HG03196 (cell line): ENCODE measurements at regions not wholly inside any gene's neighbourhood (a gene's known extent, or its start where the extent isn't known, plus 50 kb on each side); places are given as distances from the start of the nearest gene placed in this dataset.
"Not testable (repeated sequence)": the region's sequence is repeated elsewhere in the genome, so short reads cannot be mapped to it uniquely, and the experiment has no call there.

Source experiments
- ATAC-seq: cut with Tn5 transposase; IDR thresholded peaks from one replicate; pipeline ENCODE4 v1.9.1; 2021; ENCODE audit not compliant: unreplicated experiment

- no peak for ATAC-seq
These were observed 461.9 kb upstream of the KLF6 start for GRCh38 chr10:4246881-4247358.

DNA sequence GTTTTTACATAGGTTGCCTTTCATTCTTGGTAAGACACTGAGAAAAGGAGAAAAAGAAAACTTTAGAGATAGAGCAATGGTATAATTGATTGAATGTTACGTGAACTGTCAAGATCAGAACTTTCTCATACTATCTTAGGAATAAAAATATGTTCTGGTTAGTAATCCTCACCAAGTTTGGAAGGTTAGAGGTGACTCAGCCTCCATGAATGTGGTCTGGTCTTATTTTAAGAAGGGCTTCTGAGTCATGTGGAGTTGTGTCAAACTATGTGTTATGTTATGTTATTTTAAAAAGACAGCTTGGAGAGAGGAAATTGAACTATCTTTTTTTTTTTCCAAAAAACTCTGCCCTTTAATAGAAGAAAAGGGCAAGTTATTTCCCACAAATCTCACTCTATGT, 458.6 kb upstream of the KLF6 start:
- ATAC-seq: no peak

- ATAC-seq: no peak
These were observed 458.2 kb upstream of the KLF6 start for GRCh38 chr10:4243169-4243568.

DNA sequence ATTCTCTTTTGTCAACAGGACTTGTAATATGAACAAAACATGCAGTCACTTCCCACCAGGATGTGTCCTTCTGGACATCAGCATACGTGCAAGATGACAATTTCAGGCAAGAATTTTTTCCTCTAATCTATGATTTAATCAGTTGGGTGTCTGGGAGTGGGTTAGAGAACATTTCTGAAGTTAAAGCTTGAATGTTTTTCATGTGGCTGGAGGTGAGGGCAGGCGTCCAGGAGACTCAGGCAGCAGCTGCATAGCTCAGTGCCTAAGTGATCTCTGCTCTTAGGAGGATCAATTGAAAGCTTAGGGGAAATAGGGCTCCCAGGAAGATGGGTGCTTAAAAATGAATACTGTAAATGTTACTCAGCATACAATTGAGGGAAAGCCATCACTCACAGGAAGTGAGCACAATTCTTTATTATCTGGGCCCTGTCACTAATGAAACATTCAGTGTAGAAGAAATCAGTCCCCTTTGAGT, 457.6 kb upstream of the KLF6 start:
- ATAC-seq: no peak

DNA sequence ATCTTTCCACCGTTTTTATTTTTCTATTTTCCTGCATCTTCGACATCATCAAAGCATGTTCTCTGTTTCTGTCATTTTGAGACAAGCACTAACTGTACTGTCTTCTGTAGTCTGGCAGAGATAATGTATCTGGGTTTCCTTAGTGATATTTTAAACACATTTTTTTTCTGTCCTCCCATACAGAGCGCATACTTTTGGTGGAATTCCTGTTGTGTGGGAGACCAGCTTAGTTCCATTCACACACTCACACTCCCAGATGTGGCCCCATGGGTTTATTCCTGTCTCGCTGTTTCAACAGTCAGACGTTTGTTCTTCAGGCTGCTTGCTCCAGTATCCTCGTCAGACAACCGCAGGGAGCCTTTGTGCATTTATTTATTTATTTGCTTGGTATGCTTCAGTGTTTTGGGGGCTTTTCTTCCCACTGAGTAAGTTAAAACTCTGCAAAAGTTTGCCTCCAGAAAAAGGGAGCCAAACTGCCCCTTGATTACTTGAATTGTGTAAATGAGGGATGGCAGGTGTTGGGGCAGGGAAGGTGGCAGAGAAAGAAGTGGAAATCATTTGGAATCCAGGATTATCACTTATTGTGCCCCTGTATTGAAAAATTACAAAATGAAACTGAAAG, 456.8 kb upstream of the KLF6 start:
- no peak for ATAC-seq

DNA sequence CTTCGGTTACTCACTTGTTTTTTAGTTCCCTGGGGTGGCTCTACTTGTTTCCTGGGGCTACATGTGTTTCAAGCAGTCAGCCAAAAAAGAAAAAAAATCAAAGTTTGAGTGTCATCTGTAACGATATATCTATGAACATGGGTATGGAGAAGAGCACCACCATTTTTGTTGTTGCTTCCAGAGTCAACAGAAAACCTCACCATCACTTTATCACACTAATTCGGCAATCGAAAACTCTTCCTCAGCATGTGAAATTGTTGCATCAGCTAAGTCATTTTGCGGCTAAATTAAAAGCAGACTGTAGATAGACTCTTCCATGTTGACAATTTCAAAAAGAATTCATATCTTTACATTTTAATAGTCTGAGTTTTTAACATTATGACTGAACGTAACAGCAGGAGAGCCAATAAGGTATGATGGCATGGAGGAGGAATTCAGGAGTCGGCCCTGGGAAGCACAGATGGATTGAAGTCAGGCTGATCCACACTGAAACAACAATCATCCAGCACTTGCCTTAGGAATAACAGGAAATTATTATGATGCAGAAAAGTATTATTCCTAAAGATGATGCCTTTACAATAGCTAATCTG, 455.7 kb upstream of the KLF6 start:
- no peak for ATAC-seq

GRCh38 chr10:4239186-4239585, 454.2 kb upstream of the KLF6 start:
- no peak for ATAC-seq

GRCh38 chr10:4236905-4237304, 451.9 kb upstream of the KLF6 start:
- ATAC-seq: not testable (repeated sequence)

DNA sequence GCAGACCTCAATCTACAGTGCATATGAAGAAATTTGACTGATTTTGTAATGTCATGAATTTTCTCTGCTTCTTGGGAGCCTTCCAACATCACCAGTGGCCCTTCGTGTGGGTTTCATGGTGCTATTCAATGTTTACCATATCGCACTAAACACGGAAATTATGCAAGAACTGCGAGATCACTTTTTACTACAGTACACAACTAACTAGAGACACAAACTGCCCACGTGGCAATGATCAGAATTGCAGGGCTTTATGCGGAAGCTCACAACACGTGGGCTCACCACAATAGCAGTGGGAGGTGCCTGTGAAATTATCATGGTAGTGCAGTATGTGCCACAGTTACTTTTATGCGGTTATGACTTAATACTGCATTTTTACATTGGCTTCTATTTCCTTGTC, 449.7 kb upstream of the KLF6 start:
- no peak for ATAC-seq

DNA sequence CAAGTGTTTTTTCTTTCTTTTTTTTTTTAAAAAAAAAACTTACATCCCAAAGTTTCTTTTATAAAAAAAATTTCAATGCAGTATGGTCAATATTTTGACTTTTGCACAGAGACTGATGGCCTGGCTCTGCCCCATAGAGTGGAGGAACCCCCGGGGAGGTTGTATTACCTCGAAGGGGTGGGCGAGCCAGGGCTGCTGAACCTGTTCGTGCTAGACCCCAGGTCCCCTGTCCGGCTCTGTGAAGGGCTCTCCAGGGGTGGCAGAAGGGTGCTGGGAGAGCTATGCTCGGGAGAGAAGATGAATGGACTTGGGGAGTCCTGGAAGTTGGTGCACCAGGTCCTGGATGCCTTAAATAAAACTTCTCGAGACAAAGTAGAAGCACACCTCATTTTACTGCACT, 446.4 kb upstream of the KLF6 start:
- no peak for ATAC-seq

- ATAC-seq: no peak
These were observed 445.0 kb upstream of the KLF6 start for GRCh38 chr10:4230036-4230435.

DNA sequence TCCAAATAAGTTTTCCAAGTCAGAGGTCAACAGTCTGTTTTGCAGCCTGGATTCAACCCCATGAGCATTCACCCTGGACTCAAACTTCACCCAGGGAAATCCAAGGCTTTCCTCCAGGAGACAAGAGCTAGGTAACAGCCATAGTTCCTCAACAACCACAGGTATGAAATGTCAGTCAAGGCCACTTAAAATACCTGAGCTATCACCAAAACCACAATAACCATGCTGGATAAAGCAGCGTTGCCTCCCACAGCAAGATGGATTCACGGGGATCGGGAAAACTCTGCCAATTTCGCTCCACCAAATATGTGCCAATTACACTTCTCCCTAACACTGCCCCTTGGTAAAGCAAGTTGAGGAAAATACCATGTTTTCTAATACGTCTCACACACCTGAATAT, 444.1 kb upstream of the KLF6 start:
- ATAC-seq: no peak

DNA sequence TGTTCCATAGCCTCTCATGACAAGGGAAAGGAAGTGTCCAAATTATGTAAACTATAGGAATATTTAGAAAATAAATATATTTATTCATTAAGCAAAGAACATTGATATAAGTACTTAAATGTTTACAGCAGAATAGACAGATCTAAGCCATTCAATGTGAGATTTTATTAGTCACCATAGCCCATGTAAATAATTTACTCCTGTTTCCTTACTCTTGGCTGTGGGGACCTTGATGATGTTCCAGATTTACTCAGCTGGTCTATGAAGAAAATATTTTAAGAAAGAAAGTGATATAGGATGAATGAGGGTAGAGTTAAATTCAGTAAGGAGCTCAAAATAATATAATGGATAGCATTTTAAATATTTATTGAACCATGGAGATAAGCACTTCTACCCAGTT, 442.6 kb upstream of the KLF6 start:
- no peak for ATAC-seq

DNA sequence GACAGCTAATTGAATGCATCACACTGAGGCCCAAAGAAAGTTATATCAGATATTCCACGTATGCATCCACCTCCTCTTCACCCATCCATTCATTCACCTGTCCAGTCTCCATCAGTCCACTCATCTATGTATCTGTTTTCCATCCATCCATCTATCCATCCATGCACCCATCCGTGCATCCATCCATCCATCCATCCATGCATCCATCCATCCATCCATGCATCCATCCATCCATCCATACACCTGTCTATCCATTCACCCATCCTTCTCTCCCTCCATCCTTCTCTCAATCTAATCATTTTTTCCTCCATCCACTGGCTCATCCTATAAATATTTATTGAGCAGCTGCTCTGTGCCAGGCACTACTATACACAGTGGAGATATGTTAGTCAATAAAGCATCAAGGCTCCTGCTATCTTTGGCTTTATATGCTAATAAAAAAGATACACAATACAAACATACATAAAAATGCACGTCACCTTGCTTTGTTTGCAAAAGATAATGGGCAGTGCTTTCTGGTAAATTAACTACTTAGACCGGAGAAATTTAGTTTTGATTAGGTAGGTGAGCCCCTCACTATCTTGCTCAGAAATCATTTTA, 442.0 kb upstream of the KLF6 start:
- ATAC-seq: no peak

GRCh38 chr10:4224178-4224577, 439.2 kb upstream of the KLF6 start:
- no peak for ATAC-seq

GRCh38 chr10:4221310-4221709, 436.3 kb upstream of the KLF6 start:
- not testable (repeated sequence) for ATAC-seq

DNA sequence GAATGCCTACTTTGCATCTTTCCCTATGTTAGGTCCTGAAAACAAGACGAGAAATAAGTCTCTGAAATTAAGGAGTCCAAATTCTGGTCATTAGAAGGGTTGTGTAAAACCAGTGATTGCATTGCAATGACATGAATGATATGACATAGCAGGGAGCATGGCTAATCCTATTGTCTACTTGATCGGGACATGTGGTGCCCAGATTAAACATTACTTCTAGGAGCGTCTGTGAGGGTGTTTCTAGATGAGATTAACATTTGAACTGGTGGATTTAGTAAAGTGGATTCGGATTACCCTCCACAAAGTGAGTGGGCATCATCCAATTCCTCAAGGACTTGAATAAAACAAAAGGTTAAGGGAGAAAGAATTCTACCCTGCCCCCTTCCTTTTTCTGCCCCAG, 434.9 kb upstream of the KLF6 start:
- ATAC-seq: no peak

DNA sequence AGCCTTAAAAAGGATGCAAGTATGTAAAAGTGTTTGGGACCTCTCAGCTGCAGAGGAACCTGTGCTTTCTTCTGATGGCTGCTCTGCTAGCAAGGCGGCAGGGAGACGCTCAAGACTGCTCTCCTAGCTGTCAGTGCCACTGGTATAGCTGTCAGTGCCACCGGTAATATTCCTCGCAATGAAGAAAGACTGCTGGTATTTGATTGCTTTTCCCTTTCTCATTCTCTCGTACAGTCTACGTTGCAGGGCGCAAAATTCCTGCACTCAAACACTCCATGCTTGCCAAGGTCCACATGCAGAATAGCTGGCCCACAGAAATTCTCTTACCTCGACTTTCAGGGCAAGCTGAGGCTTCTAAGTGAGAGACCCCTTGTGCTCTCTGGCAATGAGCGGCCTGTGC, 432.6 kb upstream of the KLF6 start:
- no peak for ATAC-seq

DNA sequence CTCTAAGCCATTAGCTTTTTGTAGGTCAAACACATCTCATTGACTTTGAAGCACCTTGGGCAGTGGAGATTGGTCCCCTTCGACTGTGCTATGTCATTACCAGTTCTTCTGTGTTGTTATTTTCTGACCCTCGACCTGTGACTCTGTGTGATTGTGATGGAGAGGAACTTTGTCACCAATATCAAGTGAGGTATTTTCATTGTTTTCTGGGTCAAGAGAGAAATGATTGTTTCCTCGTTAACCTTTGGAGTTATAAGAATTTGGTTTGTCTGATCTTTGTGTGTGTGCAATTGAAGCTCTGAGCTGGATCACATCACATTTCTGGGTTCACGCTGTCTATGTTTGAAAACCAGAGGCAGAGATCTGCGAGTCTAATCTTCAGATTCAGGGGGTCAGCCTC, 432.2 kb upstream of the KLF6 start:
- no peak for ATAC-seq

GRCh38 chr10:4216726-4217125, 431.7 kb upstream of the KLF6 start:
- no peak for ATAC-seq

GRCh38 chr10:4215963-4216575, 431.1 kb upstream of the KLF6 start:
- no peak for ATAC-seq

DNA sequence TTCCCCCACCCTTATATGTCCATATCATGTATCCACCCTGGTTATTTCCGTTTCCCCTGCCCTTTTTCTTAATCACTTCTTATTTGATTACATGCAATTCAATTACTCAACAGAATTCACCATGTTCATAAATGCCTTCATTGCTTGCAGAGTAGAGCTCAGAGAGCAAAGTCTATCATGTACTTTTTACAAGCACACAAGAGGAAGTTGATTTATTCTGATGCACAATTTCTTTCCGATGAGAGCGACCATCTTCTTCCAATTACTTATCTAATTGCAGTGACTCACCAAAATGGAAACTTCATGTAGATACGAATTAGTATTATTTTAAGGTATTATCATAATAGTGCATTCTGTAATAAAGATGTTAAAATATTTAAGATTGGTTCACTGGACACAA, 430.5 kb upstream of the KLF6 start:
- ATAC-seq: no peak
